ENCODE measurements at regions not wholly inside any gene's neighbourhood (a gene's known extent, or its start where the extent isn't known, plus 50 kb on each side); places are given as distances from the start of the nearest gene placed in this dataset.

GRCh38 chr4:158997660-158998349, 105.1 kb upstream of the RAPGEF2 start:
- no peak overlapping the region for H3K27ac ChIP-seq
- H3K4me3 ChIP-seq (replicated peaks in 1 of 3): no peak overlapping the region
- no peaks in the 10 kb centered on the region for H3K27me3 ChIP-seq
- no peaks in the 10 kb centered on the region for H3K9me3 ChIP-seq
- TF ChIP-seq POLR2A (IDR thresholded peaks at IDR 0.05) (no peak), CTCF (IDR thresholded peaks at IDR 0.05) (no peak)
- no peak for DNase-seq
- no peaks in the 10 kb centered on the region for H3K36me3 ChIP-seq
- 71% methylated on average over 4 of the region's 4 CpGs for WGBS, 2 donors
- intact Hi-C loops (cut with DNase I): no loop called here
- no peaks in the 10 kb centered on the region for H3K4me1 ChIP-seq

GRCh38 chr4:158998624-158999023, 104.3 kb upstream of the RAPGEF2 start:
- TF ChIP-seq CTCF (IDR thresholded peaks at IDR 0.05) (no peak), POLR2A (IDR thresholded peaks at IDR 0.05) (no peak)
- WGBS, 2 donors: 85 to 94% methylated on average over 6 of the region's 6 CpGs

GRCh38 chr4:158999166-158999682, 103.7 kb upstream of the RAPGEF2 start:
- Histone ChIP-seq H3K27ac (no peak overlapping the region), H3K27me3 (no peaks in the 10 kb centered on the region), H3K9me3 (no peaks in the 10 kb centered on the region), H3K4me3 (replicated peaks in 1 of 3) (no peak overlapping the region), H3K36me3 (no peaks in the 10 kb centered on the region), H3K4me1 (no peaks in the 10 kb centered on the region)
- no peak for DNase-seq
- TF ChIP-seq CTCF (IDR thresholded peaks at IDR 0.05): no peak
- TF ChIP-seq POLR2A (IDR thresholded peaks at IDR 0.05): no peak
- intact Hi-C loops (cut with DNase I): no loop called here

More at GRCh38 chr4:158998624-158999023, 104.3 kb upstream of the RAPGEF2 start:
- intact Hi-C loops (cut with DNase I): no loop called here
- no peak for DNase-seq
- Histone ChIP-seq H3K4me1 (no peaks in the 10 kb centered on the region), H3K27me3 (no peaks in the 10 kb centered on the region), H3K27ac (no peak overlapping the region), H3K9me3 (no peaks in the 10 kb centered on the region), H3K4me3 (replicated peaks in 1 of 3) (no peak overlapping the region), H3K36me3 (no peaks in the 10 kb centered on the region)

- Histone ChIP-seq H3K4me1 (no peaks in the 10 kb centered on the region), H3K4me3 (replicated peaks in 1 of 3) (no peak overlapping the region), H3K27ac (no peak overlapping the region), H3K27me3 (no peaks in the 10 kb centered on the region), H3K9me3 (no peaks in the 10 kb centered on the region), H3K36me3 (no peaks in the 10 kb centered on the region)
- 94% methylated on average over 1 of the region's 1 CpG for WGBS, 2 donors
- TF ChIP-seq CTCF (IDR thresholded peaks at IDR 0.05) (no peak), POLR2A (IDR thresholded peaks at IDR 0.05) (no peak)
- intact Hi-C loops (cut with DNase I): no loop called here
- no peak for DNase-seq
These were observed 103.0 kb upstream of the RAPGEF2 start for GRCh38 chr4:158999849-159000248.

GRCh38 chr4:159002950-159003349, 99.9 kb upstream of the RAPGEF2 start:
- Histone ChIP-seq H3K27ac (no peak overlapping the region), H3K9me3 (no peaks in the 10 kb centered on the region), H3K4me1 (no peaks in the 10 kb centered on the region), H3K36me3 (no peaks in the 10 kb centered on the region), H3K27me3 (no peaks in the 10 kb centered on the region), H3K4me3 (replicated peaks in 1 of 3) (no peak overlapping the region)
- 65 to 73% methylated on average over 3 of the region's 3 CpGs for WGBS, 2 donors
- no peak for DNase-seq
- intact Hi-C loops (cut with DNase I): no loop called here
- TF ChIP-seq POLR2A (IDR thresholded peaks at IDR 0.05) (no peak), CTCF (IDR thresholded peaks at IDR 0.05) (no peak)
